ENCODE measurements at regions not wholly inside any gene's neighbourhood (a gene's known extent, or its start where the extent isn't known, plus 50 kb on each side); places are given as distances from the start of the nearest gene placed in this dataset.
"Not testable (repeated sequence)": the region's sequence is repeated elsewhere in the genome, so short reads cannot be mapped to it uniquely, and the experiment has no call there.

GRCh38 chr2:43074592-43075053, 151.8 kb downstream of the ZFP36L2 start:
- DNase-seq (ENCODE audit: low read depth in 1 of 2, low spot score in 1 of 2), result no peak

- no peak for DNase-seq (ENCODE audit: low read depth in 1 of 2, low spot score in 1 of 2)
Measured at GRCh38 chr2:43074052-43074451, 152.4 kb downstream of the ZFP36L2 start.

GRCh38 chr2:43073401-43073825, 153.0 kb downstream of the ZFP36L2 start:
- no peak for DNase-seq (ENCODE audit: low read depth in 1 of 2, low spot score in 1 of 2)

GRCh38 chr2:43071599-43072550, 154.5 kb downstream of the ZFP36L2 start:
- no peak for DNase-seq (ENCODE audit: low read depth in 1 of 2, low spot score in 1 of 2)

GRCh38 chr2:43070676-43071502, 155.5 kb downstream of the ZFP36L2 start:
- no peak for DNase-seq (ENCODE audit: low read depth in 1 of 2, low spot score in 1 of 2)

GRCh38 chr2:43070030-43070429, 156.4 kb downstream of the ZFP36L2 start:
- no peak for DNase-seq (ENCODE audit: low read depth in 1 of 2, low spot score in 1 of 2)

- DNase-seq (ENCODE audit: low read depth in 1 of 2, low spot score in 1 of 2), result no peak
Measured at GRCh38 chr2:43068631-43069517, 157.5 kb downstream of the ZFP36L2 start.

- DNase-seq (ENCODE audit: low read depth in 1 of 2, low spot score in 1 of 2), result no peak
Measured at GRCh38 chr2:43068041-43068533, 158.3 kb downstream of the ZFP36L2 start.

GRCh38 chr2:43067254-43068040, 159.0 kb downstream of the ZFP36L2 start:
- no peak for DNase-seq (ENCODE audit: low read depth in 1 of 2, low spot score in 1 of 2)

GRCh38 chr2:43066541-43067253, 159.7 kb downstream of the ZFP36L2 start:
- DNase-seq (ENCODE audit: low read depth in 1 of 2, low spot score in 1 of 2), result not testable (repeated sequence)

- DNase-seq (ENCODE audit: low read depth in 1 of 2, low spot score in 1 of 2), result no peak
Measured at GRCh38 chr2:43065871-43066270, 160.5 kb downstream of the ZFP36L2 start.

GRCh38 chr2:43065036-43065435, 161.4 kb downstream of the ZFP36L2 start:
- no peak for DNase-seq (ENCODE audit: low read depth in 1 of 2, low spot score in 1 of 2)

- not testable (repeated sequence) for DNase-seq (ENCODE audit: low read depth in 1 of 2, low spot score in 1 of 2)
Measured at GRCh38 chr2:43063096-43063495, 163.3 kb downstream of the ZFP36L2 start.

- no peak for DNase-seq (ENCODE audit: low read depth in 1 of 2, low spot score in 1 of 2)
Measured at GRCh38 chr2:43062058-43062457, 164.3 kb downstream of the ZFP36L2 start.

GRCh38 chr2:43060390-43061016, 165.9 kb downstream of the ZFP36L2 start:
- no peak for DNase-seq (ENCODE audit: low read depth in 1 of 2, low spot score in 1 of 2)

- DNase-seq (ENCODE audit: low read depth in 1 of 2, low spot score in 1 of 2), result peak; percentile 22 to 28
Measured at GRCh38 chr2:43059183-43059897, 167.1 kb downstream of the ZFP36L2 start.

- no peak for DNase-seq (ENCODE audit: low read depth in 1 of 2, low spot score in 1 of 2)
Measured at GRCh38 chr2:43058726-43059110, 167.7 kb downstream of the ZFP36L2 start.
